ENCODE measurements at regions not wholly inside any gene's neighbourhood (a gene's known extent, or its start where the extent isn't known, plus 50 kb on each side); places are given as distances from the start of the nearest gene placed in this dataset.

GRCh38 chr5:57855831-57856230, 373.2 kb upstream of the ACTBL2 start:
- Mint-ChIP-seq H3K27me3 (no peaks in the 10 kb centered on the region), H3K36me3 (no peaks in the 10 kb centered on the region), H3K4me3 (no peak overlapping the region), H3K9me3 (peaks cover 0 to 3% (median 0%) of the 10 kb centered on the region in 8 donors), H3K4me1 (no peaks in the 10 kb centered on the region), H3K27ac (no peak overlapping the region)
- CTCF ChIA-PET (ENCODE audit: partially characterized antibody), result no interaction called here
- intact Hi-C loops (cut with micrococcal nuclease), result no loop called here
- H3K4me3 ChIP-seq (ENCODE audit: low read length in 2 of 2), result no peak overlapping the region
- H3K36me3 ChIP-seq (ENCODE audit: insufficient read depth, low read length), result no peaks in the 10 kb centered on the region
- POLR2A ChIA-PET (ENCODE audit: partially characterized antibody), result no interaction called here
- H3K27ac ChIP-seq (ENCODE audit: low read depth, low read length), result no peak overlapping the region
- DNase-seq, result no peak
- H3K9me3 ChIP-seq (ENCODE audit: control insufficient read depth in 1 of 2, low read length in 2 of 2), result no peaks in the 10 kb centered on the region
- no peaks in the 10 kb centered on the region for H3K27me3 ChIP-seq (ENCODE audit: insufficient read depth, low read length)
- no peaks in the 10 kb centered on the region for H3K4me1 ChIP-seq (ENCODE audit: insufficient read depth, low read length)

GRCh38 chr5:57853929-57854697, 371.5 kb upstream of the ACTBL2 start:
- ChIA-PET CTCF (ENCODE audit: partially characterized antibody) (no interaction called here), POLR2A (ENCODE audit: partially characterized antibody) (no interaction called here)
- H3K27me3 Mint-ChIP-seq, result no peaks in the 10 kb centered on the region
- Histone ChIP-seq H3K36me3 (ENCODE audit: insufficient read depth, low read length) (no peaks in the 10 kb centered on the region), H3K27me3 (ENCODE audit: insufficient read depth, low read length) (no peaks in the 10 kb centered on the region), H3K9me3 (ENCODE audit: control insufficient read depth in 1 of 2, low read length in 2 of 2) (no peaks in the 10 kb centered on the region), H3K4me1 (ENCODE audit: insufficient read depth, low read length) (no peaks in the 10 kb centered on the region), H3K27ac (ENCODE audit: low read depth, low read length) (no peak overlapping the region), H3K4me3 (ENCODE audit: low read length in 2 of 2) (no peak overlapping the region)
- no peaks in the 10 kb centered on the region for H3K36me3 Mint-ChIP-seq
- peaks cover 0 to 3% (median 0%) of the 10 kb centered on the region in 8 donors for H3K9me3 Mint-ChIP-seq
- intact Hi-C loops (cut with micrococcal nuclease), result no loop called here
- no peak overlapping the region for H3K4me3 Mint-ChIP-seq
- H3K27ac Mint-ChIP-seq, result no peak overlapping the region
- H3K4me1 Mint-ChIP-seq, result no peaks in the 10 kb centered on the region
- DNase-seq, result no peak

- POLR2A ChIA-PET (ENCODE audit: partially characterized antibody), result no interaction called here
- no peak overlapping the region for H3K4me3 Mint-ChIP-seq
- no peaks in the 10 kb centered on the region for H3K4me1 ChIP-seq (ENCODE audit: insufficient read depth, low read length)
- no peaks in the 10 kb centered on the region for H3K4me1 Mint-ChIP-seq
- no peaks in the 10 kb centered on the region for H3K27me3 ChIP-seq (ENCODE audit: insufficient read depth, low read length)
- CTCF ChIA-PET (ENCODE audit: partially characterized antibody), result no interaction called here
- H3K4me3 ChIP-seq (ENCODE audit: low read length in 2 of 2), result no peak overlapping the region
- intact Hi-C loops (cut with micrococcal nuclease), result no loop called here
- DNase-seq, result no peak
- H3K27ac Mint-ChIP-seq, result no peak overlapping the region
- no peaks in the 10 kb centered on the region for H3K36me3 ChIP-seq (ENCODE audit: insufficient read depth, low read length)
- H3K36me3 Mint-ChIP-seq, result no peaks in the 10 kb centered on the region
- peaks cover 0 to 2% of the 10 kb centered on the region in 2 donors for H3K27me3 Mint-ChIP-seq
- no peaks in the 10 kb centered on the region for H3K9me3 ChIP-seq (ENCODE audit: control insufficient read depth in 1 of 2, low read length in 2 of 2)
- H3K9me3 Mint-ChIP-seq, result peaks cover 0 to 4% (median 0%) of the 10 kb centered on the region in 8 donors
- no peak overlapping the region for H3K27ac ChIP-seq (ENCODE audit: low read depth, low read length)
Measured at GRCh38 chr5:57850109-57850508, 367.5 kb upstream of the ACTBL2 start.

GRCh38 chr5:57845025-57845424, 362.4 kb upstream of the ACTBL2 start:
- no peak overlapping the region for H3K27ac ChIP-seq (ENCODE audit: low read depth, low read length)
- H3K36me3 Mint-ChIP-seq, result no peaks in the 10 kb centered on the region
- H3K4me1 ChIP-seq (ENCODE audit: insufficient read depth, low read length), result no peaks in the 10 kb centered on the region
- H3K27ac Mint-ChIP-seq, result no peak overlapping the region
- H3K27me3 ChIP-seq (ENCODE audit: insufficient read depth, low read length), result no peaks in the 10 kb centered on the region
- no peaks in the 10 kb centered on the region for H3K9me3 ChIP-seq (ENCODE audit: control insufficient read depth in 1 of 2, low read length in 2 of 2)
- H3K4me3 Mint-ChIP-seq, result no peak overlapping the region
- H3K36me3 ChIP-seq (ENCODE audit: insufficient read depth, low read length), result no peaks in the 10 kb centered on the region
- peaks cover 0 to 2% (median 0%) of the 10 kb centered on the region in 8 donors for H3K9me3 Mint-ChIP-seq
- no peaks in the 10 kb centered on the region for H3K4me1 Mint-ChIP-seq
- no peak for DNase-seq
- H3K4me3 ChIP-seq (ENCODE audit: low read length in 2 of 2), result no peak overlapping the region
- intact Hi-C loops (cut with micrococcal nuclease), result no loop called here
- peaks cover 3 to 4% of the 10 kb centered on the region in 2 donors for H3K27me3 Mint-ChIP-seq
- ChIA-PET CTCF (ENCODE audit: partially characterized antibody) (no interaction called here), POLR2A (ENCODE audit: partially characterized antibody) (no interaction called here)

GRCh38 chr5:57844410-57844809, 361.8 kb upstream of the ACTBL2 start:
- POLR2A ChIA-PET (ENCODE audit: partially characterized antibody), result no interaction called here
- H3K4me3 ChIP-seq (ENCODE audit: low read length in 2 of 2), result no peak overlapping the region
- H3K27ac Mint-ChIP-seq, result no peak overlapping the region
- H3K9me3 ChIP-seq (ENCODE audit: control insufficient read depth in 1 of 2, low read length in 2 of 2), result no peaks in the 10 kb centered on the region
- H3K27ac ChIP-seq (ENCODE audit: low read depth, low read length), result no peak overlapping the region
- H3K27me3 ChIP-seq (ENCODE audit: insufficient read depth, low read length), result no peaks in the 10 kb centered on the region
- CTCF ChIA-PET (ENCODE audit: partially characterized antibody), result no interaction called here
- no peaks in the 10 kb centered on the region for H3K4me1 Mint-ChIP-seq
- intact Hi-C loops (cut with micrococcal nuclease), result no loop called here
- peaks cover 0 to 2% (median 0%) of the 10 kb centered on the region in 8 donors for H3K9me3 Mint-ChIP-seq
- no peak for DNase-seq
- no peak overlapping the region for H3K4me3 Mint-ChIP-seq
- H3K36me3 ChIP-seq (ENCODE audit: insufficient read depth, low read length), result no peaks in the 10 kb centered on the region
- H3K36me3 Mint-ChIP-seq, result no peaks in the 10 kb centered on the region
- H3K27me3 Mint-ChIP-seq, result peaks cover 3 to 5% of the 10 kb centered on the region in 2 donors
- no peaks in the 10 kb centered on the region for H3K4me1 ChIP-seq (ENCODE audit: insufficient read depth, low read length)

GRCh38 chr5:57843059-57843367, 360.4 kb upstream of the ACTBL2 start:
- H3K36me3 Mint-ChIP-seq, result no peaks in the 10 kb centered on the region

GRCh38 chr5:57842364-57843058, 359.9 kb upstream of the ACTBL2 start:
- POLR2A ChIA-PET (ENCODE audit: partially characterized antibody), result no interaction called here
- no peaks in the 10 kb centered on the region for H3K9me3 ChIP-seq (ENCODE audit: control insufficient read depth in 1 of 2, low read length in 2 of 2)
- CTCF ChIA-PET (ENCODE audit: partially characterized antibody), result no interaction called here

More at GRCh38 chr5:57843059-57843367, 360.4 kb upstream of the ACTBL2 start:
- ChIA-PET POLR2A (ENCODE audit: partially characterized antibody) (no interaction called here), CTCF (ENCODE audit: partially characterized antibody) (no interaction called here)
- H3K27me3 ChIP-seq (ENCODE audit: insufficient read depth, low read length), result no peaks in the 10 kb centered on the region
- Mint-ChIP-seq H3K4me3 (no peak overlapping the region), H3K27me3 (peaks cover 3 to 7% of the 10 kb centered on the region in 2 donors), H3K27ac (no peak overlapping the region), H3K4me1 (no peaks in the 10 kb centered on the region), H3K9me3 (peaks cover 0 to 2% (median 0%) of the 10 kb centered on the region in 8 donors)
- DNase-seq, result no peak
- H3K27ac ChIP-seq (ENCODE audit: low read depth, low read length), result no peak overlapping the region
- no peaks in the 10 kb centered on the region for H3K9me3 ChIP-seq (ENCODE audit: control insufficient read depth in 1 of 2, low read length in 2 of 2)
- H3K4me3 ChIP-seq (ENCODE audit: low read length in 2 of 2), result no peak overlapping the region
- intact Hi-C loops (cut with micrococcal nuclease), result no loop called here
- H3K36me3 ChIP-seq (ENCODE audit: insufficient read depth, low read length), result no peaks in the 10 kb centered on the region
- H3K4me1 ChIP-seq (ENCODE audit: insufficient read depth, low read length), result no peaks in the 10 kb centered on the region

More at GRCh38 chr5:57842364-57843058, 359.9 kb upstream of the ACTBL2 start:
- Mint-ChIP-seq H3K9me3 (peaks cover 0 to 2% (median 0%) of the 10 kb centered on the region in 8 donors), H3K36me3 (no peaks in the 10 kb centered on the region), H3K27ac (no peak overlapping the region), H3K4me3 (no peak overlapping the region), H3K4me1 (no peaks in the 10 kb centered on the region), H3K27me3 (peaks cover 3 to 4% of the 10 kb centered on the region in 2 donors)
- Histone ChIP-seq H3K4me3 (ENCODE audit: low read length in 2 of 2) (no peak overlapping the region), H3K4me1 (ENCODE audit: insufficient read depth, low read length) (no peaks in the 10 kb centered on the region), H3K27ac (ENCODE audit: low read depth, low read length) (no peak overlapping the region), H3K36me3 (ENCODE audit: insufficient read depth, low read length) (no peaks in the 10 kb centered on the region), H3K27me3 (ENCODE audit: insufficient read depth, low read length) (no peaks in the 10 kb centered on the region)
- intact Hi-C loops (cut with micrococcal nuclease), result no loop called here
- DNase-seq, result no peak

All from CD4-positive, alpha-beta memory T cell (primary cell).